Mesendoderm (in vitro differentiated cells): ENCODE measurements at regions not wholly inside any gene's neighbourhood (a gene's known extent, or its start where the extent isn't known, plus 50 kb on each side); places are given as distances from the start of the nearest gene placed in this dataset.

Source experiments
- DNase-seq: peaks from one replicate; pipeline ENCODE4 v3.0.0; 2013
- H2AK5ac ChIP-seq: 2 replicates; pipeline ENCODE4 v1.6.1; 2013; ENCODE audit warnings: low read length, inconsistent platforms
- H2BK120ac ChIP-seq: 2 replicates; pipeline ENCODE4 v1.6.1; 2013; ENCODE audit warnings: low read depth, mild to moderate bottlenecking, low read length, moderate library complexity, mixed read lengths
- H2BK15ac ChIP-seq: replicated peaks from 2 replicates; pipeline ENCODE4 v1.6.1; 2013; ENCODE audit warnings: low read depth, mild to moderate bottlenecking, moderate library complexity
- H2BK5ac ChIP-seq: 2 replicates; pipeline ENCODE4 v1.6.1; 2013; ENCODE audit warnings: low read length, inconsistent platforms
- H3K18ac ChIP-seq: 2 replicates; pipeline ENCODE4 v1.6.1; 2013; ENCODE audit warnings: mild to moderate bottlenecking, low read length, mixed read lengths
- H3K23ac ChIP-seq: one replicate; pipeline ENCODE4 v1.6.1; 2013; ENCODE audit warnings: low read length
- H3K27ac ChIP-seq: 2 replicates; pipeline ENCODE4 v1.5.1; 2013; ENCODE audit warnings: low read depth, mild to moderate bottlenecking, inconsistent platforms, low read length, moderate library complexity
- H3K27me3 ChIP-seq: 2 replicates; pipeline ENCODE4 v1.6.1; 2013; ENCODE audit warnings: low read length, control low read depth, mild to moderate bottlenecking, inconsistent platforms; ENCODE audit not compliant: insufficient read depth, poor library complexity
- H3K36me3 ChIP-seq: 2 replicates; pipeline ENCODE4 v1.6.1; 2013; ENCODE audit warnings: low read length, inconsistent platforms; ENCODE audit not compliant: control insufficient read depth, insufficient read depth
- H3K4ac ChIP-seq: one replicate; pipeline ENCODE4 v1.6.1; 2013; ENCODE audit warnings: low read depth, mild to moderate bottlenecking, low read length, moderate library complexity
- H3K4me1 ChIP-seq: 2 replicates; pipeline ENCODE4 v1.6.1; 2013; ENCODE audit warnings: low read depth, low read length, inconsistent platforms; ENCODE audit not compliant: control insufficient read depth
- H3K4me2 ChIP-seq: 2 replicates; pipeline ENCODE4 v1.6.1; 2013; ENCODE audit warnings: low read length
- H3K4me3 ChIP-seq: 2 replicates; pipeline ENCODE4 v1.5.1; 2013; ENCODE audit warnings: mild to moderate bottlenecking, low read length
- H3K56ac ChIP-seq: one replicate; pipeline ENCODE4 v1.6.1; 2013; ENCODE audit warnings: low read length
- H3K79me1 ChIP-seq: 2 replicates; pipeline ENCODE4 v1.6.1; 2013; ENCODE audit warnings: low read length, inconsistent platforms
- H3K79me2 ChIP-seq: 2 replicates; pipeline ENCODE4 v1.6.1; 2013; ENCODE audit warnings: mild to moderate bottlenecking, low read length; ENCODE audit not compliant: control insufficient read depth, insufficient read depth
- H3K9ac ChIP-seq: 2 replicates; pipeline ENCODE4 v1.6.1; 2013; ENCODE audit warnings: low read length, inconsistent platforms
- H4K5ac ChIP-seq: one replicate; pipeline ENCODE4 v1.6.1; 2013; ENCODE audit warnings: low read length
- H4K8ac ChIP-seq: one replicate; pipeline ENCODE4 v1.6.1; 2013; ENCODE audit warnings: low read depth, mild to moderate bottlenecking, control low read depth, low read length, moderate library complexity
- WGBS: extraction: QIAGEN DNeasy Blood & Tissue Kit; methylation state at CpG from one replicate; pipeline ENCODE4 v1.1.7; 2013; ENCODE audit warnings: low lambda C conversion rate, missing lambda C conversion rate; ENCODE audit not compliant: insufficient coverage; ENCODE audit errors: extremely low coverage; 5-methylcytosine and 5-hydroxymethylcytosine counted together

DNA sequence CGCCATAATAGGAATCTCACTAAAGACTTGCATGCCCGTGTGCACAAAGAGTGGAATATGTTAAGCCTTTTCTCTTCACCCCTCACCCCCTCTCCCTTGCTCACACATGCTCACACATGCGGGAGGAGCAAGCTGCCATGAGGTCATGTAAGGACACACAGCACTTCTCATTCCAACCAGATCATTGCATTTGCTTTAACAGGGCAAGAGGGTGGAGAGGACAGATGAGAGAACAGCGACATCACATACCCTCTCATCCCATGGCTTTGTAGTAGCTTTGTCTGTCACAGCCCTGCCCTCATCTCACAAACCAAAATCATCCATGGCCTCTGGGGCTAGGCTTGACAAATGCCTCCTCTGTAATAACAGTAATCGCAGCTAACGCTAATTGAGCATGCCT lies 145.6 kb upstream of the FRY start:
- Histone ChIP-seq H3K4me1 (no peaks in the 10 kb centered on the region), H3K4me2 (no peak overlapping the region)
- peak; percentile 34 for DNase-seq

DNA sequence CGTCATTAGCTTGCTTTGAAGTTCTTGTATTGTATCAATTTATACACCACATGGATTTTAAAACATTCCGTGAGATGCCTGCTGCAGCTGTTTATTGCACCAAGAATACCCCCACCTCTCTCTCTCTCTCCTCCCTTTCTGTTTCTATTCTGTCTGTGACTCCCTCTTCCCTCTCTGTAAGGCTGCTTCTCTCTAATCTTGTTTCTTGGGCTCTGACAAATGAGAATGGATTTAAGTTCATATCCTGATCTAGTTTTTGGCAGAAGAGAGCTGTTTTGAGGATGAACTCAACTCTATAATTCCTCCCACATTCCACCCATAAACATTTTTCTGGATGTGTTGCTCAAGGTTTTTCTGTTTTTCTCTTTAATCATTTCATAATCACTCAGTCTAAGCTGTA lies 144.3 kb upstream of the FRY start:
- Histone ChIP-seq H3K79me1 (no peaks in the 10 kb centered on the region), H3K9ac (no peak overlapping the region), H3K18ac (no peak overlapping the region), H3K27me3 (no peaks in the 10 kb centered on the region), H2BK5ac (no peak overlapping the region), H2BK15ac (no peak overlapping the region), H3K56ac (no peak overlapping the region), H3K23ac (no peak overlapping the region), H2AK5ac (no peak overlapping the region), H3K79me2 (no peaks in the 10 kb centered on the region), H4K5ac (no peak overlapping the region), H3K4me2 (no peak overlapping the region), H3K4me1 (no peaks in the 10 kb centered on the region), H3K4ac (no peak overlapping the region), H2BK120ac (no peak overlapping the region), H3K36me3 (no peaks in the 10 kb centered on the region), H4K8ac (no peak overlapping the region), H3K27ac (no peak overlapping the region), H3K4me3 (no peak overlapping the region)
- no peak for DNase-seq
- no CpG with 5 or more reads among the region's 2 CpGs for WGBS

More for the DNA sequence above, 145.6 kb upstream of the FRY start:
- Histone ChIP-seq H4K5ac (no peak overlapping the region), H3K79me2 (no peaks in the 10 kb centered on the region), H3K56ac (no peak overlapping the region), H2BK15ac (no peak overlapping the region), H3K9ac (no peak overlapping the region), H2BK5ac (no peak overlapping the region), H4K8ac (no peak overlapping the region), H2BK120ac (no peak overlapping the region), H3K18ac (no peak overlapping the region), H3K79me1 (no peaks in the 10 kb centered on the region), H3K4me3 (no peak overlapping the region), H3K27me3 (no peaks in the 10 kb centered on the region), H3K36me3 (no peaks in the 10 kb centered on the region), H3K4ac (no peak overlapping the region), H2AK5ac (no peak overlapping the region), H3K27ac (no peak overlapping the region), H3K23ac (no peak overlapping the region)
- no CpG with 5 or more reads among the region's 6 CpGs for WGBS

DNA sequence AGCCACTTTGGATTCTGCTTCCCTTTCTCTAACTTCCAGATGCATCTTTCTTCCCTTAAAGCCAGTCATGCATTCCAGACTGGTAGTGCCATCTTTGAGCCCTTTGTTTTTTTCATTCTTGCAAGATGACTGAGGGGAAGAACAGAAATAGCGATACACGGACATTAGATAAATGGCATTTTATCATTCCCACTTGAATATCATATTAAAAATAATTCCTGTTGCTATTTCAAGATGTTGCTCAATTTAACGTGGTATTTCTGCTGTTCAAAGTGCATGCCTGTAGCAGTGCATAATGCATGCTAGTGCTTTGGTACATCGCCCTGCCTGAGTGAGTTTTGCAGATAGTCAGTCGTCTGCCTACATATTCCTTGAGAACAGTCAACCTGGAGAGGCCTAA lies 140.6 kb upstream of the FRY start:
- Histone ChIP-seq H3K4ac (no peak overlapping the region), H3K79me2 (no peaks in the 10 kb centered on the region), H3K4me1 (no peaks in the 10 kb centered on the region), H3K9ac (no peak overlapping the region), H2BK120ac (no peak overlapping the region), H3K23ac (no peak overlapping the region), H3K36me3 (no peaks in the 10 kb centered on the region), H3K27ac (no peak overlapping the region), H2BK5ac (no peak overlapping the region), H3K79me1 (no peaks in the 10 kb centered on the region), H2BK15ac (no peak overlapping the region), H3K18ac (no peak overlapping the region), H4K5ac (no peak overlapping the region), H4K8ac (no peak overlapping the region), H3K4me3 (no peak overlapping the region), H3K4me2 (no peak overlapping the region), H3K27me3 (no peaks in the 10 kb centered on the region), H2AK5ac (no peak overlapping the region), H3K56ac (no peak overlapping the region)
- WGBS, result no CpG with 5 or more reads among the region's 5 CpGs
- DNase-seq, result no peak

DNA sequence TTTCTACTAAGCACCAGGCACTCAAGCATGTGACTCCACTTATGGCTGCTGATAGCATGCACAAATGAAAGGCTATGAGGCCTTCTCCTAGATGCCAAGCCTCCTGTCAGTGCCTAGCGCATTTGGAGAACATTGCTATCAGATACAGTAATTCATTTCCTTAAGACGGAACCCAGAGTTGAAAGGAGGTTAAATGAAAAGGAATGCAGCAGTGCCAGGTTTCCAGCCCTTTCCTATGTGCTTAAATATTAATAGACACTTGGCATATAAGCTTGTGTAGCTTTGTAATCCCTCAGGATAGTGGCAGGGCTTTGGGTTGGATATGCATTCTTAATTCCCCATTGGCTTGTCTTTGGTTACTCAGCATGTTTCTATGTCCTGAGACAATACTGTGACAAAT lies 140.1 kb upstream of the FRY start:
- Histone ChIP-seq H3K4me3 (no peak overlapping the region), H4K5ac (no peak overlapping the region), H3K23ac (no peak overlapping the region), H3K79me2 (no peaks in the 10 kb centered on the region), H2BK120ac (no peak overlapping the region), H2BK5ac (no peak overlapping the region), H3K4me2 (no peak overlapping the region), H3K9ac (no peak overlapping the region), H3K27me3 (no peaks in the 10 kb centered on the region), H3K4ac (no peak overlapping the region), H3K27ac (no peak overlapping the region), H3K79me1 (no peaks in the 10 kb centered on the region), H4K8ac (no peak overlapping the region), H3K18ac (no peak overlapping the region), H3K4me1 (no peaks in the 10 kb centered on the region), H2BK15ac (no peak overlapping the region), H3K36me3 (no peaks in the 10 kb centered on the region), H3K56ac (no peak overlapping the region), H2AK5ac (no peak overlapping the region)
- WGBS, result no CpG with 5 or more reads among the region's 2 CpGs
- no peak for DNase-seq

DNA sequence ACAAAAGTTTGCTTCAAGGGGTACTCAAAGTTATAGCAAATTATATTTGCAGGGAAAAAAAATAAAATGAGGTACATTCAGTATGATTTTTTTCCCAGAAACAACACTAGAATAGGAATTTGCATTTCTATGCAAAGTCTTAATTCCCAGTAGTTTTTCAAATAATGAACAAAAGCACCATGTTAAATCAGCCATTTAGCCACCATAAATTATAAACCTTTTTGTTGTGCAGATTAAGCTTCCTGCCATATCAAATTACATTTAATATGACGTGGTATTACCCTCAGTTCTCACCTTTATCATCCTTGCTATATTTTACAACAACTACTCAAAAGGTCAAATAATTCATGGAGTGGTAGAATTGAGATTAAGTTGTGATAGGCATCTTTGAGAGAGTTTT lies 136.6 kb upstream of the FRY start:
- H3K4me2 ChIP-seq, result no peak overlapping the region
- DNase-seq, result no peak
- H3K27ac ChIP-seq, result no peak overlapping the region
- H2BK120ac ChIP-seq, result no peak overlapping the region
- H3K36me3 ChIP-seq, result no peaks in the 10 kb centered on the region
- no peak overlapping the region for H3K9ac ChIP-seq
- H3K79me1 ChIP-seq, result no peaks in the 10 kb centered on the region
- H2BK15ac ChIP-seq, result no peak overlapping the region
- no peak overlapping the region for H4K8ac ChIP-seq
- H2AK5ac ChIP-seq, result no peak overlapping the region
- no peak overlapping the region for H3K4me3 ChIP-seq
- H3K79me2 ChIP-seq, result no peaks in the 10 kb centered on the region
- WGBS, result no CpG with 5 or more reads among the region's 1 CpG
- no peaks in the 10 kb centered on the region for H3K4me1 ChIP-seq
- no peak overlapping the region for H2BK5ac ChIP-seq
- no peak overlapping the region for H3K18ac ChIP-seq
- H3K4ac ChIP-seq, result no peak overlapping the region
- no peak overlapping the region for H4K5ac ChIP-seq
- no peaks in the 10 kb centered on the region for H3K27me3 ChIP-seq
- H3K56ac ChIP-seq, result no peak overlapping the region
- H3K23ac ChIP-seq, result no peak overlapping the region

DNA sequence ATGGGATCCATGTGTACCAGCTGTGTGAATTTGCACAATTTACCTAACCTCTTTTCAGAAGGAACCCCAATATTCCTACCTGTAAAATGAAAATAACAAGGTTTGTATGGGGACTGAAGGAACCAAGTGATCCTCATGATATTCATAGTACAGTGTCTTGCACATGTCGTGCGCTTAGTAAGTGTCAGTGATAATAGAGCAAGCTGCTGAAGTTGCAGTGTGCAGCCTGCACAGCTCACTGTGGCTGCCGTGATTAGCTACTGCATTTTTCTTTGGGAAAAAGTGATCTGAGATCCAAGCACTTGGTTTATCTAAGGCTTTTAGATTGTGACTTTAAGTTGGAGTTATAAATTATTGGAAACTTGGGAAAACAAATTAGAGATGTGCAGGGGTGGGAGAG lies 135.9 kb upstream of the FRY start:
- no CpG with 5 or more reads among the region's 3 CpGs for WGBS
- DNase-seq, result no peak
- Histone ChIP-seq H3K4me1 (no peaks in the 10 kb centered on the region), H2AK5ac (no peak overlapping the region), H3K36me3 (no peaks in the 10 kb centered on the region), H3K27ac (no peak overlapping the region), H3K79me1 (no peaks in the 10 kb centered on the region), H2BK5ac (no peak overlapping the region), H3K9ac (no peak overlapping the region), H3K18ac (no peak overlapping the region), H2BK15ac (no peak overlapping the region), H3K4ac (no peak overlapping the region), H3K79me2 (no peaks in the 10 kb centered on the region), H3K23ac (no peak overlapping the region), H3K4me2 (no peak overlapping the region), H3K4me3 (no peak overlapping the region), H3K56ac (no peak overlapping the region), H3K27me3 (no peaks in the 10 kb centered on the region), H2BK120ac (no peak overlapping the region), H4K8ac (no peak overlapping the region), H4K5ac (no peak overlapping the region)
